Fibroblast of pulmonary artery (primary cell): ENCODE measurements at regions not wholly inside any gene's neighbourhood (a gene's known extent, or its start where the extent isn't known, plus 50 kb on each side); places are given as distances from the start of the nearest gene placed in this dataset.

ENCODE experiments used
- DNase-seq: peaks from one replicate; pipeline ENCODE4 v3.0.0-alpha.2; 2010; ENCODE audit warnings: low read depth
- H3K4me3 ChIP-seq: replicated peaks from 2 replicates; pipeline ENCODE4 v1.5.1; 2011; ENCODE audit warnings: low read depth, mild to moderate bottlenecking, control low read depth, low read length, moderate library complexity
- CTCF ChIP-seq: IDR thresholded peaks from 2 replicates; pipeline ENCODE4 v1.5.1; 2011; ENCODE audit warnings: mild to moderate bottlenecking, control low read depth, low read length, inconsistent platforms; ENCODE audit errors: missing control alignments

- DNase-seq = no peak
- TF ChIP-seq CTCF = no peak
- no peak overlapping the region for H3K4me3 ChIP-seq
These were observed 112.3 kb upstream of the BANK1 start for GRCh38 chr4:101678180-101678579.

- no peak overlapping the region for H3K4me3 ChIP-seq
- no peak for DNase-seq
- TF ChIP-seq CTCF = no peak
These were observed 119.6 kb upstream of the BANK1 start for GRCh38 chr4:101670897-101671296.

GRCh38 chr4:101670370-101670769 lies 120.2 kb upstream of the BANK1 start:
- TF ChIP-seq CTCF = no peak
- H3K4me3 ChIP-seq = no peak overlapping the region
- DNase-seq = no peak

- no peak for DNase-seq
- H3K4me3 ChIP-seq = no peak overlapping the region
- TF ChIP-seq CTCF = no peak
These were observed 120.7 kb upstream of the BANK1 start for GRCh38 chr4:101669832-101670188.

- H3K4me3 ChIP-seq = no peak overlapping the region
- no peak for DNase-seq
- TF ChIP-seq CTCF = no peak
These were observed 121.2 kb upstream of the BANK1 start for GRCh38 chr4:101669138-101669831.

GRCh38 chr4:101667348-101667747 lies 123.2 kb upstream of the BANK1 start:
- DNase-seq = no peak
- no peak for TF ChIP-seq CTCF
- H3K4me3 ChIP-seq = no peak overlapping the region

GRCh38 chr4:101660607-101661006 lies 129.9 kb upstream of the BANK1 start:
- DNase-seq = no peak
- no peak overlapping the region for H3K4me3 ChIP-seq

More at GRCh38 chr4:101660607-101661006, 129.9 kb upstream of the BANK1 start:
- TF ChIP-seq CTCF = no peak
